ENCODE measurements at regions not wholly inside any gene's neighbourhood (a gene's known extent, or its start where the extent isn't known, plus 50 kb on each side); places are given as distances from the start of the nearest gene placed in this dataset.

DNA sequence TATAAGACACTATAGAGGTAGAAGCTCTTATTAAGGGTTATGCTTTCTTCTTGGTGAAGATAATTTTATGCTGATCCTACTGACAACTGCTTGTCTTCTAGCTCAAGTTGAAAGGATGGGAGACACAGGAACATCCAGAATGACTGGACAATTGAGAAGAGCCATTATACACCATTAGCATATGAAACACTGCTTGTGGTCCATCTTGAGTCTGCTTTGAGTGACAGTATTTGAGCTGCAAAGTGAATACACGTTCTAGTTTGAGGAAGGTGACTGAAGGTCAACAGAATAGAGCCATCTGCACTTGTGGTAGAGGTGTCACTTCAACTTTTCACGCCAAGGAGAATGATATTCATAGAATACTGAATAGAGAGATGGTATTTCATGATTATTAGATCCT lies 315.4 kb downstream of the MCTP2 start:
- no peak for TF ChIP-seq POLR2A (IDR thresholded peaks at IDR 0.05)
- TF ChIP-seq, protein P1, sequence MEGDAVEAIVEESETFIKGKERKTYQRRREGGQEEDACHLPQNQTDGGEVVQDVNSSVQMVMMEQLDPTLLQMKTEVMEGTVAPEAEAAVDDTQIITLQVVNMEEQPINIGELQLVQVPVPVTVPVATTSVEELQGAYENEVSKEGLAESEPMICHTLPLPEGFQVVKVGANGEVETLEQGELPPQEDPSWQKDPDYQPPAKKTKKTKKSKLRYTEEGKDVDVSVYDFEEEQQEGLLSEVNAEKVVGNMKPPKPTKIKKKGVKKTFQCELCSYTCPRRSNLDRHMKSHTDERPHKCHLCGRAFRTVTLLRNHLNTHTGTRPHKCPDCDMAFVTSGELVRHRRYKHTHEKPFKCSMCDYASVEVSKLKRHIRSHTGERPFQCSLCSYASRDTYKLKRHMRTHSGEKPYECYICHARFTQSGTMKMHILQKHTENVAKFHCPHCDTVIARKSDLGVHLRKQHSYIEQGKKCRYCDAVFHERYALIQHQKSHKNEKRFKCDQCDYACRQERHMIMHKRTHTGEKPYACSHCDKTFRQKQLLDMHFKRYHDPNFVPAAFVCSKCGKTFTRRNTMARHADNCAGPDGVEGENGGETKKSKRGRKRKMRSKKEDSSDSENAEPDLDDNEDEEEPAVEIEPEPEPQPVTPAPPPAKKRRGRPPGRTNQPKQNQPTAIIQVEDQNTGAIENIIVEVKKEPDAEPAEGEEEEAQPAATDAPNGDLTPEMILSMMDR (IDR thresholded peaks at IDR 0.05) = no peak
